ENCODE measurements at regions not wholly inside any gene's neighbourhood (a gene's known extent, or its start where the extent isn't known, plus 50 kb on each side); places are given as distances from the start of the nearest gene placed in this dataset.

DNA sequence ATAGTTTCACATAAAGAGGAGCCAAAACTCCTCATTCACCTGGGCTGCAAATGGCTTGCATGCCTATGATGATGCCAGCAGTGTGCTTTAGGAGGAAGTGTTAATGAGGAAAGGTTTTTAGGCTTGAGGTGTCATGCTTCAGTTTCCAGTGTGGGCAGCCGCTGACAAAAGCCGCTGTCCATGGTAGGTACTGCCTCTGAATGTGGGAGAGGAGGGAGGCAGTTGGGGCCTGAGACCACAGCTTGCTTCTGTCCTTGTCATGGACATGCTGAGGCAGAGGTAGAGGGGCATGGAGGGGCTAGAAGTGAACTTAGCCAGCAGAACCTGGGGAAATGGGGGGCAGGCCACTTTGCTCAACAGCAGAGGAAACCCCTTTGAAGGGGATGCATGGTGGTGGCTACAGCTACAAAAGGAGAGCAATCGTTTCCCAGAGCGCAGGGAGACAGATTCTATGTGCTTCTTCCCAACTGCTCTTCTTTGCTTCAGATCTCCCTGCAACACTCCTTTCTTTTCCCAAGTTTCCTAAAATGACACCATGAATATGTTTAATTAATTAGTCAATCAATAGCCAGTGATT, 372.1 kb upstream of the CNR1 start:
- TF ChIP-seq, protein P1, sequence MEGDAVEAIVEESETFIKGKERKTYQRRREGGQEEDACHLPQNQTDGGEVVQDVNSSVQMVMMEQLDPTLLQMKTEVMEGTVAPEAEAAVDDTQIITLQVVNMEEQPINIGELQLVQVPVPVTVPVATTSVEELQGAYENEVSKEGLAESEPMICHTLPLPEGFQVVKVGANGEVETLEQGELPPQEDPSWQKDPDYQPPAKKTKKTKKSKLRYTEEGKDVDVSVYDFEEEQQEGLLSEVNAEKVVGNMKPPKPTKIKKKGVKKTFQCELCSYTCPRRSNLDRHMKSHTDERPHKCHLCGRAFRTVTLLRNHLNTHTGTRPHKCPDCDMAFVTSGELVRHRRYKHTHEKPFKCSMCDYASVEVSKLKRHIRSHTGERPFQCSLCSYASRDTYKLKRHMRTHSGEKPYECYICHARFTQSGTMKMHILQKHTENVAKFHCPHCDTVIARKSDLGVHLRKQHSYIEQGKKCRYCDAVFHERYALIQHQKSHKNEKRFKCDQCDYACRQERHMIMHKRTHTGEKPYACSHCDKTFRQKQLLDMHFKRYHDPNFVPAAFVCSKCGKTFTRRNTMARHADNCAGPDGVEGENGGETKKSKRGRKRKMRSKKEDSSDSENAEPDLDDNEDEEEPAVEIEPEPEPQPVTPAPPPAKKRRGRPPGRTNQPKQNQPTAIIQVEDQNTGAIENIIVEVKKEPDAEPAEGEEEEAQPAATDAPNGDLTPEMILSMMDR (IDR thresholded peaks at IDR 0.05 in 4 of 5, conservative IDR thresholded peaks at IDR 0.05 in 1 of 5) = no peak
- TF ChIP-seq POLR2A (IDR thresholded peaks at IDR 0.05) = no peak

Measured in gastrocnemius medialis (tissue), 4 donors.